ENCODE measurements at regions not wholly inside any gene's neighbourhood (a gene's known extent, or its start where the extent isn't known, plus 50 kb on each side); places are given as distances from the start of the nearest gene placed in this dataset.

- no peak for TF ChIP-seq CTCF (IDR thresholded peaks at IDR 0.05; ENCODE audit: low read depth, low read length)
- TF ChIP-seq EZH2phosphoT487 (IDR thresholded peaks at IDR 0.05; ENCODE audit: low read depth): no peak
These were observed 87.0 kb upstream of the SDK1 start for GRCh38 chr7:3214090-3214413.
